GM12872 (cell line): ENCODE measurements at regions not wholly inside any gene's neighbourhood (a gene's known extent, or its start where the extent isn't known, plus 50 kb on each side); places are given as distances from the start of the nearest gene placed in this dataset.

ENCODE experiments used
- CTCF ChIP-seq: IDR thresholded peaks from 3 replicates; pipeline ENCODE4 v1.5.1; 2011; ENCODE audit warnings: low read depth, mild to moderate bottlenecking, low read length, moderate library complexity; ENCODE audit not compliant: insufficient read depth

- TF ChIP-seq CTCF, result no peak
These were observed 79.1 kb downstream of the ZNF365 start for GRCh38 chr10:62453274-62453673.

- no peak for TF ChIP-seq CTCF
These were observed 80.7 kb downstream of the ZNF365 start for GRCh38 chr10:62454687-62455397.

- no peak for TF ChIP-seq CTCF
These were observed 82.5 kb downstream of the ZNF365 start for GRCh38 chr10:62456611-62457101.

GRCh38 chr10:62457196-62457595 is 83.0 kb downstream of the ZNF365 start:
- TF ChIP-seq CTCF, result no peak

GRCh38 chr10:62457598-62457997 is 83.4 kb downstream of the ZNF365 start:
- no peak for TF ChIP-seq CTCF

- TF ChIP-seq CTCF, result no peak
These were observed 84.9 kb downstream of the ZNF365 start for GRCh38 chr10:62459072-62459471.

- no peak for TF ChIP-seq CTCF
These were observed 85.3 kb downstream of the ZNF365 start for GRCh38 chr10:62459500-62459899.

GRCh38 chr10:62460393-62460792 is 86.2 kb downstream of the ZNF365 start:
- TF ChIP-seq CTCF, result no peak
